ENCODE measurements at regions not wholly inside any gene's neighbourhood (a gene's known extent, or its start where the extent isn't known, plus 50 kb on each side); places are given as distances from the start of the nearest gene placed in this dataset.
"Not testable (repeated sequence)": the region's sequence is repeated elsewhere in the genome, so short reads cannot be mapped to it uniquely, and the experiment has no call there.

DNA sequence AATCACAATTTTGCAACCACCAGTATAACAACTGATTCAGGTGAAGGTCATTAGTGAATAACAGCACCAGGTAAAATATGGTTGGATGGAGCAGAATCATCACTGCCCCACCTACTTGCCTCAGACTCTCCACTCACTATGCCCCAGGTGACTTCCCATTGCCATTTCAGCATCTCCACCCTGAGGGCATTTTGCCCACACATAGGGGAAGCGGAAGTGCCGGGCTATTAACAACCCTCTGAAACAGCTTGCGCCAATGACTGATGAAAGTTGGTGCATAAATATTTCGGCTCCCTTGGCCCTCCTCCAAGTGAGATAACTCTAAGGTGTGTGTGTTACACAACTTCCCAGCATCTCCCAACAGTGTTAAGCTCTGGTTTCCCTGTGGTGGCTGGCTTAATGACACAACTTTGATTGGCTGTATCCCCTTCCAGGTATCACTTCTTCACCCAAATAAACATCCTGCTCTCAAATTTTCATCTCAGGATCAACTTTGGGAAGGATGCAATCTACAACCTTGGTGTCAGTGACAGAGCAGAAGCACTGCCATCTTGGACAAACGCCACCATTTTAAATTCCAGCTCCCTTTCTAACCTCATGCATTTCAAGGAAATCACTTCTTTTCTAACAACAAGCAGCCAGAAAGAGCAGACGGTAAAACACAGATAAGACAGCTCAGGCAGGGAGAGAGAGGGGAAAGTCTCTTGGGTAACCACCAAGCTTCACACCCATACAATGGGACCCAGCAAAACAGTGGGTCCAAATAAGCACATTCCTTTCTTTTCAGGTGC lies 73.6 kb upstream of the PPP2R5C start:
- H3K36me3 Mint-ChIP-seq (ENCODE audit: insufficient read depth, unreplicated experiment): no peaks in the 10 kb centered on the region
- intact Hi-C loops (cut with micrococcal nuclease; ENCODE audit: unreplicated experiment): no loop called here
- H3K27me3 Mint-ChIP-seq (ENCODE audit: unreplicated experiment): peaks cover 23% of the 10 kb centered on the region
- CTCF ChIA-PET: interaction anchor here (0.6 to 1.4 kb wide), 2 partner anchors 19 to 1271 kb away, joined by 3 read pairs; no protein-coding TSS in a partner anchor
- BruUV-seq (replicated peaks): no TSS peak
- no peak for DNase-seq
- H3K4me1 Mint-ChIP-seq (ENCODE audit: low read depth, unreplicated experiment): no peaks in the 10 kb centered on the region
- no peak overlapping the region for H3K27ac Mint-ChIP-seq (ENCODE audit: unreplicated experiment)
- H3K9me3 Mint-ChIP-seq (ENCODE audit: low read depth, unreplicated experiment): no peaks in the 10 kb centered on the region
- H3K4me3 Mint-ChIP-seq (ENCODE audit: low read depth, unreplicated experiment): no peak overlapping the region
- TF ChIP-seq, protein P1, sequence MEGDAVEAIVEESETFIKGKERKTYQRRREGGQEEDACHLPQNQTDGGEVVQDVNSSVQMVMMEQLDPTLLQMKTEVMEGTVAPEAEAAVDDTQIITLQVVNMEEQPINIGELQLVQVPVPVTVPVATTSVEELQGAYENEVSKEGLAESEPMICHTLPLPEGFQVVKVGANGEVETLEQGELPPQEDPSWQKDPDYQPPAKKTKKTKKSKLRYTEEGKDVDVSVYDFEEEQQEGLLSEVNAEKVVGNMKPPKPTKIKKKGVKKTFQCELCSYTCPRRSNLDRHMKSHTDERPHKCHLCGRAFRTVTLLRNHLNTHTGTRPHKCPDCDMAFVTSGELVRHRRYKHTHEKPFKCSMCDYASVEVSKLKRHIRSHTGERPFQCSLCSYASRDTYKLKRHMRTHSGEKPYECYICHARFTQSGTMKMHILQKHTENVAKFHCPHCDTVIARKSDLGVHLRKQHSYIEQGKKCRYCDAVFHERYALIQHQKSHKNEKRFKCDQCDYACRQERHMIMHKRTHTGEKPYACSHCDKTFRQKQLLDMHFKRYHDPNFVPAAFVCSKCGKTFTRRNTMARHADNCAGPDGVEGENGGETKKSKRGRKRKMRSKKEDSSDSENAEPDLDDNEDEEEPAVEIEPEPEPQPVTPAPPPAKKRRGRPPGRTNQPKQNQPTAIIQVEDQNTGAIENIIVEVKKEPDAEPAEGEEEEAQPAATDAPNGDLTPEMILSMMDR (IDR thresholded peaks at IDR 0.05; ENCODE audit: unreplicated experiment): no peak

DNA sequence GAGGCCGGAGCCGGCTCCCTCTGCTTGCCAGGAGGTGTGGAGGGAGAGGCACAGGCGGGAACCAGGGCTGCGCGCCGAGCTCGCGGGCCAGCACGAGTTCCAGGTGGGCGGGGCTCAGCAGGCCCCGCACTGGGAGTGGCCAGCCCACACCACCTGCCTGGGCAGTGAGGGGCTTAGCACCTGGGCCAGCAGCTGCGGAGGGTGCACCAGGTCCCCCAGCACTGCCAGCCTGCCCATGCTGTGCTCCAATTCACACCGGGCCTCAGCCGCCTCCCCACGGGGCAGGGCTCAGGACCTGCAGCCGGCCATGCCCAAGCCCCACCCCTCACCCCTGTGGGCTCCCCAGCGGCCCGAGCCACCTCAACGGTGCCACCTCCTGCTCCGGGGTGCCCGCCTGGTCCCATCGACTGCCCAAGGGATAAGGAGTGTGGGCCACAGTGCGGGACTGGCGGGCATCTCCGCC lies 72.4 kb upstream of the PPP2R5C start:
- DNase-seq: no peak

DNA sequence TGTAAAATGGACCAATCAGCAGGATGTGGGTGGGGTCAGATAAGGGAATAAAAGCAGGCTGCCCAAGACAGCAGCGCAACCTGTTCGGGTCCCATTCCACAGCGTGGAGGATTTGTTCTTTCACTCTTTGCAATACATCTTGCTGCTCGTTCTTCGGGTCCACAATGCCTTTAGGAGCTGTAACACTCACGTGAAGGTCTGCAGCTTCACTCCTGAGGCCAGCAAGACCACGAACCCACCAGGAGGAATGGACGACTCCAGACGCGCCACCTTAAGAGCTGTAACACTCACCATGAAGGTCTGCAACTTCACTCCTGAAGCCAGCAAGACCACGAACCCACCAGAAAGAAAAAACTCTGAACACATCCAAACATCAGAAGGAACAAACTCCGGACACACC lies 71.5 kb upstream of the PPP2R5C start:
- H3K4me3 Mint-ChIP-seq (ENCODE audit: low read depth, unreplicated experiment); DNase-seq; BruUV-seq (replicated peaks); intact Hi-C loops (cut with micrococcal nuclease; ENCODE audit: unreplicated experiment); H3K4me1 Mint-ChIP-seq (ENCODE audit: low read depth, unreplicated experiment); CTCF ChIA-PET; H3K9me3 Mint-ChIP-seq (ENCODE audit: low read depth, unreplicated experiment); H3K36me3 Mint-ChIP-seq (ENCODE audit: insufficient read depth, unreplicated experiment); H3K27ac Mint-ChIP-seq (ENCODE audit: unreplicated experiment): not testable (repeated sequence)
- peaks cover 23% of the 10 kb centered on the region for H3K27me3 Mint-ChIP-seq (ENCODE audit: unreplicated experiment)

More for the DNA sequence above, 72.4 kb upstream of the PPP2R5C start:
- H3K36me3 Mint-ChIP-seq (ENCODE audit: insufficient read depth, unreplicated experiment): no peaks in the 10 kb centered on the region
- intact Hi-C loops (cut with micrococcal nuclease; ENCODE audit: unreplicated experiment): no loop called here
- CTCF ChIA-PET: interaction anchor here (1.4 kb wide), 1 partner anchor 18 kb away, joined by 3 read pairs; no protein-coding TSS in a partner anchor
- peaks cover 23% of the 10 kb centered on the region for H3K27me3 Mint-ChIP-seq (ENCODE audit: unreplicated experiment)
- TF ChIP-seq, protein P1 (IDR thresholded peaks at IDR 0.05; ENCODE audit: unreplicated experiment): no peak
- no peaks in the 10 kb centered on the region for H3K4me1 Mint-ChIP-seq (ENCODE audit: low read depth, unreplicated experiment)
- H3K27ac Mint-ChIP-seq (ENCODE audit: unreplicated experiment): no peak overlapping the region
- no peak overlapping the region for H3K4me3 Mint-ChIP-seq (ENCODE audit: low read depth, unreplicated experiment)
- no TSS peak for BruUV-seq (replicated peaks)
- H3K9me3 Mint-ChIP-seq (ENCODE audit: low read depth, unreplicated experiment): no peaks in the 10 kb centered on the region

DNA sequence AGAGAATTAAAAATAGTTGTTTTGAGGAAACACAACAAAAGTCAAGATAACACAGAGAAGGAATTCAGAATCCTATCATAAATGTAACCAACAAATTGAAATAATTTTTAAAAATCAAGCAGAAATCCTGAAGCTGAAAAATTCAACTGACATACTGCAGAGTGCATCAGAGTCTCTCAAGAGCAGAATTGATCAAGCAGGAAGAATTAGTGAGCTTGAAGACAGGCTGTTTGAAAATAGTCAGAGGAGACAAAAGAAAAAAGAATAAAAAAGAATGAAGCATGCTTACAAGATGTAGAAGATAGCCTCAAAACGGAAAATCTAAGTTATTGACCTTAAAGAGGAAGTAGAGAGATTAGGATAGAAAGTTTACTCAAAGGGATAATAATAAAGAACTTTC lies 65.8 kb upstream of the PPP2R5C start:
- TF ChIP-seq, protein P1 (IDR thresholded peaks at IDR 0.05; ENCODE audit: unreplicated experiment): no peak
- no peaks in the 10 kb centered on the region for H3K4me1 Mint-ChIP-seq (ENCODE audit: low read depth, unreplicated experiment)
- BruUV-seq (replicated peaks): no TSS peak
- CTCF ChIA-PET: no interaction called here
- no peaks in the 10 kb centered on the region for H3K36me3 Mint-ChIP-seq (ENCODE audit: insufficient read depth, unreplicated experiment)
- intact Hi-C loops (cut with micrococcal nuclease; ENCODE audit: unreplicated experiment): no loop called here
- H3K27me3 Mint-ChIP-seq (ENCODE audit: unreplicated experiment): peaks cover 50% of the 10 kb centered on the region
- no peak for DNase-seq
- H3K4me3 Mint-ChIP-seq (ENCODE audit: low read depth, unreplicated experiment): no peak overlapping the region
- H3K27ac Mint-ChIP-seq (ENCODE audit: unreplicated experiment): no peak overlapping the region
- H3K9me3 Mint-ChIP-seq (ENCODE audit: low read depth, unreplicated experiment): no peaks in the 10 kb centered on the region

DNA sequence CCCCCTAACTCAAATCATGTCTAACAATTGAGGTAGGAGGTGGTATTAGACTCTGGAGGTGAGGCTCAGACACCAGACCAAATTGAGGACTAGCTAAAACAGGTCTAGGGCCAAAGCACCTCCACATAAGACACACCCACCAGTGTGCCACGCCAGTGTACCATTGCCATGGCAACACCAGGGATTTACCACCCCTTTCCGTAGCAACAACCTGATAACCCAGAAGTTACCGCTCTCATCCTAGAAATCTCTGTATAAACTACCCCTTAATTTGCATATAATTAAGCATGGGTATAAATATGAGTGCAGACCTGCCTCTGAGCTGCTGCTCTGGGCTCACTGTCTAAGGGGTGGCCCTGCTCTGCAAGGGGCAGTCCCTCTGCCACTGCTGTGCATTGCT lies 57.4 kb upstream of the PPP2R5C start:
- no peak overlapping the region for H3K27ac Mint-ChIP-seq (ENCODE audit: unreplicated experiment)
- intact Hi-C loops (cut with micrococcal nuclease; ENCODE audit: unreplicated experiment): no loop called here
- CTCF ChIA-PET: no interaction called here
- H3K9me3 Mint-ChIP-seq (ENCODE audit: low read depth, unreplicated experiment): no peaks in the 10 kb centered on the region
- H3K4me1 Mint-ChIP-seq (ENCODE audit: low read depth, unreplicated experiment): peaks cover 11% of the 10 kb centered on the region
- DNase-seq: no peak
- H3K4me3 Mint-ChIP-seq (ENCODE audit: low read depth, unreplicated experiment): no peak overlapping the region
- no TSS peak for BruUV-seq (replicated peaks)
- no peaks in the 10 kb centered on the region for H3K27me3 Mint-ChIP-seq (ENCODE audit: unreplicated experiment)
- H3K36me3 Mint-ChIP-seq (ENCODE audit: insufficient read depth, unreplicated experiment): peaks cover 5% of the 10 kb centered on the region
- TF ChIP-seq, protein P1 (IDR thresholded peaks at IDR 0.05; ENCODE audit: unreplicated experiment): no peak
